ENCODE measurements at regions not wholly inside any gene's neighbourhood (a gene's known extent, or its start where the extent isn't known, plus 50 kb on each side); places are given as distances from the start of the nearest gene placed in this dataset.

DNA sequence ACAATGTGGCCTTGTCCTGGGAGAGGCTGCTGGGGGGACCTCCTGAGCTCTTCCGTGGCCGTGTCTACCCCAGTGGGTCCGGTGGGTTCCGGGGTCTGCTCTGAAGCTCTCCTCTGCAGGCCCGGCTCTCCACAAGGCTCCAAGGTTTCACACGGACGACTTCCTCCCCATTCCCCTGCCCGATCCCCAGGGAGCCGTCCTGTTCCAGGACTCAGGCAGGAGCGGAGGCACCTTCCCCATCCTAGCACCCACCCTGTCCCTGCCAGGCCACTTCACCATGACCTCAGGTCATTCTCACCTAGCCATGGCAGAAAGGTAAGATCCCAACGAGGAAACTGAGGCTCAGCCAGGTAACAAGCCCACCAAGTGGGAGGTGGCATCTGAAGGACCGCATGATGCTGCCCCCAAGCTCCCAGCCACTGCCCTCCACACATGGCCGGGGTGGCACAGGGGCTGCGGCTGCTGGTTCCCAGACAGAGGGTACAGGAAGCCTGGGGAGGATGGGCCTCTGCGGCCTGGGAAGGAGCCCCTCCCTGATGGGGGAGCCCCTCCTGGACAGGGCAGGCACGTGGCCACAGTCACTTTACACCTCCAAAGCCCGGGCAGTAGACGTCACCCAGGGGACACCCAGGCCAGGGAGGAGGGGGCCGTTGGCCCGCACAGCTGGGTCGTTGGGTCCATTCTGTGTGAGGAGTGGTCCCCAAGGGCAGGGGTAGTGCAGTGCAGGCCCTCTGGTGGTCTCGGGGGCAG is 274.0 kb downstream of the NDUFA10 start:
- TF ChIP-seq, protein P1, sequence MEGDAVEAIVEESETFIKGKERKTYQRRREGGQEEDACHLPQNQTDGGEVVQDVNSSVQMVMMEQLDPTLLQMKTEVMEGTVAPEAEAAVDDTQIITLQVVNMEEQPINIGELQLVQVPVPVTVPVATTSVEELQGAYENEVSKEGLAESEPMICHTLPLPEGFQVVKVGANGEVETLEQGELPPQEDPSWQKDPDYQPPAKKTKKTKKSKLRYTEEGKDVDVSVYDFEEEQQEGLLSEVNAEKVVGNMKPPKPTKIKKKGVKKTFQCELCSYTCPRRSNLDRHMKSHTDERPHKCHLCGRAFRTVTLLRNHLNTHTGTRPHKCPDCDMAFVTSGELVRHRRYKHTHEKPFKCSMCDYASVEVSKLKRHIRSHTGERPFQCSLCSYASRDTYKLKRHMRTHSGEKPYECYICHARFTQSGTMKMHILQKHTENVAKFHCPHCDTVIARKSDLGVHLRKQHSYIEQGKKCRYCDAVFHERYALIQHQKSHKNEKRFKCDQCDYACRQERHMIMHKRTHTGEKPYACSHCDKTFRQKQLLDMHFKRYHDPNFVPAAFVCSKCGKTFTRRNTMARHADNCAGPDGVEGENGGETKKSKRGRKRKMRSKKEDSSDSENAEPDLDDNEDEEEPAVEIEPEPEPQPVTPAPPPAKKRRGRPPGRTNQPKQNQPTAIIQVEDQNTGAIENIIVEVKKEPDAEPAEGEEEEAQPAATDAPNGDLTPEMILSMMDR (IDR thresholded peaks at IDR 0.05), result no peak
- TF ChIP-seq POLR2A (IDR thresholded peaks at IDR 0.05), result no peak

All from testis (tissue), 2 donors.